Small intestine (tissue), 7 donors: ENCODE measurements at regions not wholly inside any gene's neighbourhood (a gene's known extent, or its start where the extent isn't known, plus 50 kb on each side); places are given as distances from the start of the nearest gene placed in this dataset.

Experiments
- DNase-seq, 2 donors: peaks; one replicate each; pipeline versions ENCODE4 v3.0.0 to v3.0.0-alpha.2; 2013
- FAIRE-seq: peaks from 2 replicates; lab custom pipeline; 2012; peaks lifted over from hg19 to GRCh38; lab: Jason Lieb, UNC
- H3K27ac ChIP-seq, 3 donors: one replicate each; pipeline ENCODE4 v1.5.1; 2013; ENCODE audit warnings: low read length in 2 of 3, mild to moderate bottlenecking in 2 of 3, control low read depth in 1 of 3, inconsistent platforms in 1 of 3, low read depth in 1 of 3, moderate library complexity in 1 of 3
- H3K27me3 ChIP-seq, 3 donors: one replicate each; pipeline ENCODE4 v1.6.1; 2013; ENCODE audit warnings: low read length in 3 of 3, inconsistent platforms in 1 of 3; ENCODE audit not compliant: control insufficient read depth in 3 of 3, insufficient read depth in 3 of 3
- H3K36me3 ChIP-seq, 3 donors: one replicate each; pipeline ENCODE4 v1.6.1; 2013; ENCODE audit warnings: low read length in 3 of 3, inconsistent platforms in 1 of 3, low read depth in 1 of 3, mild to moderate bottlenecking in 1 of 3, moderate library complexity in 1 of 3; ENCODE audit not compliant: control insufficient read depth in 3 of 3, insufficient read depth in 2 of 3
- H3K4me1 ChIP-seq, 3 donors: one replicate each; pipeline ENCODE4 v1.6.1; 2013; ENCODE audit warnings: low read length in 2 of 3, inconsistent platforms in 1 of 3, low read depth in 1 of 3, mild to moderate bottlenecking in 1 of 3, moderate library complexity in 1 of 3; ENCODE audit not compliant: control insufficient read depth in 3 of 3, insufficient read depth in 2 of 3
- H3K4me3 ChIP-seq, 3 donors: one replicate each; pipeline ENCODE4 v1.5.1; 2013; ENCODE audit warnings: low read length in 3 of 3, control low read depth in 1 of 3, inconsistent platforms in 1 of 3, low read depth in 1 of 3, mild to moderate bottlenecking in 1 of 3, moderate library complexity in 1 of 3
- H3K9me3 ChIP-seq, 2 donors: one replicate each; pipeline ENCODE4 v1.6.1; 2013; ENCODE audit warnings: low read depth in 1 of 2, low read length in 1 of 2; ENCODE audit not compliant: control insufficient read depth in 2 of 2, insufficient read depth in 1 of 2
- WGBS, 3 donors: extraction: QIAGEN DNeasy Blood & Tissue Kit; methylation state at CpG; one replicate each; pipeline ENCODE4 v1.1.7; 2013; 5-methylcytosine and 5-hydroxymethylcytosine counted together
- donor health status: healthy with polysubstance abuse.
- donor health status: control.
- donor health status: control.
- donor health status: Bipolar disorder and iron deficiency.
- donor health status: healthy.

- WGBS, 3 donors, result 79 to 89% (median 80%) methylated on average over 2 of the region's 2 CpGs
- FAIRE-seq, result no peak
Measured at GRCh38 chr5:82403724-82404123, 125.6 kb upstream of the RPS23 start.

GRCh38 chr5:82403026-82403425 is 124.9 kb upstream of the RPS23 start:
- DNase-seq (no peak), FAIRE-seq (no peak)
- Histone ChIP-seq H3K27ac (no peak overlapping the region), H3K36me3 (no peaks in the 10 kb centered on the region), H3K9me3 (peaks cover 0 to 18% of the 10 kb centered on the region in 2 donors), H3K4me3 (no peak overlapping the region), H3K27me3 (no peaks in the 10 kb centered on the region), H3K4me1 (no peaks in the 10 kb centered on the region)
- WGBS, 3 donors, result 89 to 95% (median 92%) methylated on average over 2 of the region's 2 CpGs

More at GRCh38 chr5:82403724-82404123, 125.6 kb upstream of the RPS23 start:
- DNase-seq, result no peak
- Histone ChIP-seq H3K27ac (no peak overlapping the region), H3K4me3 (no peak overlapping the region), H3K27me3 (no peaks in the 10 kb centered on the region), H3K36me3 (no peaks in the 10 kb centered on the region), H3K9me3 (peaks cover 0 to 18% of the 10 kb centered on the region in 2 donors), H3K4me1 (no peaks in the 10 kb centered on the region)

GRCh38 chr5:82399111-82399510 is 121.0 kb upstream of the RPS23 start:
- 85 to 88% (median 87%) methylated on average over 2 of the region's 2 CpGs for WGBS, 3 donors
- FAIRE-seq, result no peak

GRCh38 chr5:82397741-82398320 is 119.7 kb upstream of the RPS23 start:
- no peaks in the 10 kb centered on the region for H3K36me3 ChIP-seq
- H3K9me3 ChIP-seq, result peaks cover 0 to 3% of the 10 kb centered on the region in 2 donors
- no peaks in the 10 kb centered on the region for H3K27me3 ChIP-seq
- no peaks in the 10 kb centered on the region for H3K4me1 ChIP-seq
- H3K27ac ChIP-seq, result no peak overlapping the region
- H3K4me3 ChIP-seq, result no peak overlapping the region
- no peak for DNase-seq
- WGBS, 3 donors, result 84 to 92% (median 91%) methylated on average over 3 of the region's 3 CpGs
- FAIRE-seq, result no peak

More at GRCh38 chr5:82399111-82399510, 121.0 kb upstream of the RPS23 start:
- DNase-seq, result no peak
- H3K36me3 ChIP-seq, result no peaks in the 10 kb centered on the region
- H3K27me3 ChIP-seq, result no peaks in the 10 kb centered on the region
- H3K9me3 ChIP-seq, result peaks cover 0 to 9% of the 10 kb centered on the region in 2 donors
- no peaks in the 10 kb centered on the region for H3K4me1 ChIP-seq
- H3K4me3 ChIP-seq, result no peak overlapping the region
- no peak overlapping the region for H3K27ac ChIP-seq

- Histone ChIP-seq H3K4me3 (no peak overlapping the region), H3K9me3 (no peaks in the 10 kb centered on the region), H3K27ac (no peak overlapping the region), H3K4me1 (no peaks in the 10 kb centered on the region), H3K27me3 (no peaks in the 10 kb centered on the region), H3K36me3 (no peaks in the 10 kb centered on the region)
- DNase-seq (peak; percentile 47 to 59), FAIRE-seq (no peak)
- 36 to 51% (median 41%) methylated on average over 11 of the region's 11 CpGs for WGBS, 3 donors
Measured at GRCh38 chr5:82396871-82397514, 118.8 kb upstream of the RPS23 start.

- Histone ChIP-seq H3K36me3 (no peaks in the 10 kb centered on the region), H3K4me1 (no peaks in the 10 kb centered on the region), H3K4me3 (no peak overlapping the region), H3K27ac (peak overlapping the region in 1 of 3 donors; percentile 32), H3K27me3 (no peaks in the 10 kb centered on the region), H3K9me3 (no peaks in the 10 kb centered on the region)
- 71 to 90% (median 74%) methylated on average over 2 of the region's 2 CpGs for WGBS, 3 donors
- FAIRE-seq, result no peak
- no peak for DNase-seq
Measured at GRCh38 chr5:82396396-82396795, 118.2 kb upstream of the RPS23 start.

- Histone ChIP-seq H3K27me3 (no peaks in the 10 kb centered on the region), H3K36me3 (no peaks in the 10 kb centered on the region), H3K4me1 (no peaks in the 10 kb centered on the region), H3K9me3 (no peaks in the 10 kb centered on the region), H3K27ac (no peak overlapping the region), H3K4me3 (no peak overlapping the region)
- DNase-seq (no peak), FAIRE-seq (no peak)
- 85 to 90% (median 88%) methylated on average over 3 of the region's 3 CpGs for WGBS, 3 donors
Measured at GRCh38 chr5:82393951-82394350, 115.8 kb upstream of the RPS23 start.

GRCh38 chr5:82390088-82390487 is 111.9 kb upstream of the RPS23 start:
- WGBS, 3 donors, result 96 to 97% (median 96%) methylated on average over 3 of the region's 3 CpGs
- no peak for FAIRE-seq
- H3K27me3 ChIP-seq, result no peaks in the 10 kb centered on the region

More at GRCh38 chr5:82390088-82390487, 111.9 kb upstream of the RPS23 start:
- H3K9me3 ChIP-seq, result no peaks in the 10 kb centered on the region
- peaks cover 0 to 5% (median 0%) of the 10 kb centered on the region in 3 donors for H3K4me1 ChIP-seq
- no peak for DNase-seq
- no peaks in the 10 kb centered on the region for H3K36me3 ChIP-seq
- no peak overlapping the region for H3K27ac ChIP-seq
- H3K4me3 ChIP-seq, result no peak overlapping the region
